Lower leg skin (tissue), 3 donors: ENCODE measurements at regions not wholly inside any gene's neighbourhood (a gene's known extent, or its start where the extent isn't known, plus 50 kb on each side); places are given as distances from the start of the nearest gene placed in this dataset.

Source experiments
- CTCF ChIP-seq, 3 donors: fragments of 450-650 bp; IDR thresholded peaks; one replicate each; pipeline ENCODE4 v1.5.1; 2016; ENCODE audit warnings: antibody characterized with exemption in 3 of 3, mild to moderate bottlenecking in 3 of 3, moderate library complexity in 2 of 3
- POLR2A ChIP-seq, 2 donors: fragments of 450-650 bp; IDR thresholded peaks; one replicate each; pipeline ENCODE4 v1.6.1; 2016 to 2017; ENCODE audit warnings: antibody characterized with exemption in 2 of 2, mild to moderate bottlenecking in 1 of 2, moderate library complexity in 1 of 2

GRCh38 chr7:81851413-81851812 is 81.6 kb upstream of the HGF start:
- TF ChIP-seq POLR2A (IDR thresholded peaks at IDR 0.05) (no peak), CTCF (IDR thresholded peaks at IDR 0.05) (no peak)
